Panc1 (cell line): ENCODE measurements at regions not wholly inside any gene's neighbourhood (a gene's known extent, or its start where the extent isn't known, plus 50 kb on each side); places are given as distances from the start of the nearest gene placed in this dataset.

Source experiments
- SIN3A ChIP-seq: IDR thresholded peaks from 2 replicates; pipeline ENCODE4 v1.6.1; 2012; ENCODE audit warnings: low read depth, mild to moderate bottlenecking, low read length, moderate library complexity, borderline replicate concordance; ENCODE audit not compliant: insufficient read depth
- TF ChIP-seq, protein P1 (sequence below): fragments of 450-650 bp; IDR thresholded peaks from 2 replicates; pipeline ENCODE4 v1.5.1; 2017; ENCODE audit warnings: mild to moderate bottlenecking

DNA sequence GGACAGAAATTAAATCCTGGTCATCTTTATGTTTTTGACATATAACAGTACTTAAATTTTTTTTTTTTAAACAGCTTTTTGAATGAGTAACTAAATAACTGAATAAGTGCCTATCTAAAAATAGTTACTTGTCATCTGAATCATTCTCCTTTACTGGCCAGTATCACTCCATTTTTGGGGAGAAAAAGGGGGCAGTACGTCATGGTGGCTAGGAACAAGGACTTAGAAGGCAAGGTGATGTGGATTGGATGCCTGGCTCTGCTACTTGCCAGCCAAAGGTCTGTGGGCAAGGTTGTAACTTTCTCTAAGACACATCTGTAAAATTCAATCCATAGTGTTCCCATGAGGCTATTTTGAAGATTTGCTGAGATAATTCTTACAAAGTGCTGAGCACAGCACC is 220.4 kb upstream of the DEPDC1 start:
- TF ChIP-seq, protein P1, sequence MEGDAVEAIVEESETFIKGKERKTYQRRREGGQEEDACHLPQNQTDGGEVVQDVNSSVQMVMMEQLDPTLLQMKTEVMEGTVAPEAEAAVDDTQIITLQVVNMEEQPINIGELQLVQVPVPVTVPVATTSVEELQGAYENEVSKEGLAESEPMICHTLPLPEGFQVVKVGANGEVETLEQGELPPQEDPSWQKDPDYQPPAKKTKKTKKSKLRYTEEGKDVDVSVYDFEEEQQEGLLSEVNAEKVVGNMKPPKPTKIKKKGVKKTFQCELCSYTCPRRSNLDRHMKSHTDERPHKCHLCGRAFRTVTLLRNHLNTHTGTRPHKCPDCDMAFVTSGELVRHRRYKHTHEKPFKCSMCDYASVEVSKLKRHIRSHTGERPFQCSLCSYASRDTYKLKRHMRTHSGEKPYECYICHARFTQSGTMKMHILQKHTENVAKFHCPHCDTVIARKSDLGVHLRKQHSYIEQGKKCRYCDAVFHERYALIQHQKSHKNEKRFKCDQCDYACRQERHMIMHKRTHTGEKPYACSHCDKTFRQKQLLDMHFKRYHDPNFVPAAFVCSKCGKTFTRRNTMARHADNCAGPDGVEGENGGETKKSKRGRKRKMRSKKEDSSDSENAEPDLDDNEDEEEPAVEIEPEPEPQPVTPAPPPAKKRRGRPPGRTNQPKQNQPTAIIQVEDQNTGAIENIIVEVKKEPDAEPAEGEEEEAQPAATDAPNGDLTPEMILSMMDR, result no peak
- no peak for TF ChIP-seq SIN3A
